ENCODE measurements at regions not wholly inside any gene's neighbourhood (a gene's known extent, or its start where the extent isn't known, plus 50 kb on each side); places are given as distances from the start of the nearest gene placed in this dataset.

DNA sequence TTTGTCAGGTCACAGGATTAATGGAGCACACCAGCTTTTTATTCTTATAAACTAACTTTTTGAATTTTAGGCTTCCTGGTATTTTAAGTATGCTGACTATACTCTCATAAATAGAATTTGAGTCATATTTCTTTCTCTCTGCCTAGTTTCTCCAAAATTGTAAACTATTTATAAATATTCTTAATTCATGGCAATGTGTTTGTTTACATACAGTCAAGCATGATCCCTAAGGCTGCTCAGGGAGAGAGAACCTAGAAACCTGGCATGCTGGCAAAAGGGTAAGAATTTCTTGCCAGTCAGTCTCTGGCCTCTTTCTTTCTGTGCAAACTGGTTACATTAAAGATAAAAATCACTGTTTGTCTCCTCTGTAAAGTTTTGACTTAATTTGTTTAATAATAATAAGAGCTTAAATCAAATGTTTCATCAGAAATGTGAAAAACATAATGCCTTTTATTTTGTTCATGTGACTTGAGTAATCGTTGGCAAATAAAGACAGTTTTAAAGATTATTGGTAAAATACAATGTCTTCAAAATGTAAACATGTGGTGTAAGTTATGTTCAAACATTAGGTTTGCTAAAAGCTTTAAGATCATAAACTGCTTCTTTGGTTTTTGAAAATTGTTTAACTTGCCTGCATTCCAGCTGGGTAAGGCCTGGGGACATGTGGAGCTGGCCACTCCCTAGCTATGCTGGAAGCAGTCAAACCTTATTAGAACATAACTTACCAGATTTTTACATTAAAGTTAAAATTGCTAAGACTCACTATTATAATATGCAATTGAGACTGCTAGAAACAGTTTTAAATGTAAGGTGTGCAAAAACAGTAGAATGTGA lies 1401.7 kb downstream of the NCAM2 start:
- DNase-seq (ENCODE audit: low spot score): no peak

DNA sequence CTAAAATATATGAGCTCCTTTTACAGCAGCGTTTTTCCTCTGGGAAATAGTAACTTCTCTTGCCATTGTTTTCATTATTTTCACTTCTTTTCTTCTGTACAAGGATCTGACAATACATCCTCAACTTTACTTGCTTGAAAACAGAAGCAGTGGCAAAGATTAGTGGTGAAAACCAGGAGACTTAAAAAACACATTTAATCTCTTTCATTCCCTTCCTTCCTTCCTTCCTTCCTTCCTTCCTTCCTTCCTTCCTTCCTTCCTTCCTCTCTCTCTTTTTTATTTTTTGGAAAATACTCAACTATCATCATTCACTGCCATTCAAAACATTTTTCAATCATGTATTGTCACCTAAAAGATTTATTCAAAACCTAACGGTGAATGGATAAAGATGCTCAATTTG lies 1411.4 kb downstream of the NCAM2 start:
- no peak for DNase-seq (ENCODE audit: low spot score)

- no peak for DNase-seq (ENCODE audit: low spot score)
Measured at GRCh38 chr21:22416555-22416954, 1418.3 kb downstream of the NCAM2 start.

DNA sequence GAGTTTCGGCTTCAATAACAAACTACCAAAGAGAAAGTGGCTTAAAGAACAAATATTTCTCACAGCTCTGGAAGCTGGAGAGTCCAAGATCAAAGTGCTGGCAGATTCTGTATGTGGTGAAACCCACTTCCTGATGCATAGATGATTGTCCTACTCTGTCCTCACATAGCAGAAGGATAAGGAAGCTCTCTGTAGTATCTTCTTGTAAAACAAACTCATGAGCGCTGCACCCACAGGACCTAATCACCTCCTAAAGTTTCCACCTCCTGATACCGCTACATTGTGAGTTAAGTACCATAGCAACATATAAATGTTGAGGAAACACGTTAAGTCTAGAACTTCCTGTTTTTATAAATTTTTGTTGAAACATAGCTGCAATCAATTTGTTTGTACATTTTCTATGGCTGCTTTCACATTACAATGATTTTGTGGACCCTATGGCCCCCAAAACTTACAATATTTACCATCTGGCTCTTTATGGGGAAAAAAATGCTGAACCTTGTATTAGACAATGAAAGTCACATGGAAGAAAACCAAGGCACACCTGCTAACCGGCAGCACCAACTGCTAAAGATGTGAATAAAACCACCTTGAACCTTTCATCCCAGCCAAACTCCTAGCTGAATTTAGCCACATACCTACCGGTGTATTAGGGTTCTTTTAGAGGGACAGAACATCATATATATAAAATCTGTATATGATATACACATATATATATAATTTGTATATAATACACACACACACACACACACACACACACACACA lies 1423.4 kb downstream of the NCAM2 start:
- DNase-seq (ENCODE audit: low spot score): no peak

- DNase-seq (ENCODE audit: low spot score): no peak
Measured at GRCh38 chr21:22438428-22439086, 1440.3 kb downstream of the NCAM2 start.

DNA sequence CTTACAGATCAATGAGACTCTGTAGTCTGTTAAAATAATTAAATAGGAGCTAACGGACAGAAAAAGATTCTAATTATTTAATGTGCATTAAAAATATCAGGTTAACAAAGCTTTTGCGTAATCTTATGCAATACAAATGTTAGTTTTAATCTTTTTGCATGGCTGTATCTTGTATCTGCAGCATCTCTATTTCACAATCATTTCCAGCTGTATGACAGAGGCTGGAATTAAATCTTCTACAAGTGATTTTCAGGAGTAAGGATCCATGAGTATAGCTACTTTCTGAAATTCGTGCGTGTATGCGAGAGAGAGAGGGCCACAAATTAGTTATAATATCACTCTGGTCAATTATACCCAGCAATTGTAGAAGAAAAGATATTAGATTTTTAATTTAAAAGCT lies 1446.8 kb downstream of the NCAM2 start:
- no peak for DNase-seq (ENCODE audit: low spot score)

- no peak for DNase-seq (ENCODE audit: low spot score)
Measured at GRCh38 chr21:22450507-22450906, 1452.3 kb downstream of the NCAM2 start.

DNA sequence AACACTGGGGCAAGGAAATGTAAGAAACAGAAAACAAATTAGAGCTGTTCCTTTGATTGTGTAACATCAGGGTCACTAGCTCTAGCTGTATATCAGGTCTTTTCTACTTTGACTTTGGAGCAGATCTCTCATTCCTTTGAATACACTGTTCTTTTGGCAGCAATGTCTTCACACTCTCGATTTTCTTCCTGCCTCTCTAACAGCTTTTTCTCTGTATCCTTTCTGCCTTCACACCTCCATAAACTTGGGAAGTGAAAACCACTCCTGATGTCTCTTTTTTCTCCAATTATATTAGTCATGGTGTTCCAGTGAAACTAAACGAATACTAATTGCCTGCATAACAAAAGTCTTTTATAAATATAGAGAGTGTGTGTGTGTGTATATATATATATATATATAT lies 1458.0 kb downstream of the NCAM2 start:
- no peak for DNase-seq (ENCODE audit: low spot score)

DNA sequence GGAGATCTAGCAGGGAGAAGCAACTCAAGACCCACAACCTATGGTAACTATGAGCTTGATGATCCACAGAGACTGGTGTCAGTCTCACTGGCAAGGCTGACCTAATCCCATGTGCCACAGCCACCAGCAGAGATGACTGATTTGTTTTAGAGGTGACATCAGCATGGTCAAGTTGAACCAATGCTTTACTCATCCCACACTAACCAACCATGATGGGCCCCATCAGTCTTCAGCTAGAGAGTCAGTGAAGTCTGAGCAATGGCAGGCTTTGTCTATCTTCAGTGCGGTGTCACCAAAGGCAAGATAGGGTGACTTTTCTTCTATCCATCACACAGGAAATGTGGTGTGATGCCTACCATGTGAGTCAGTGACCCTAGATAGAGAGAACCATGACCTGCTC lies 1470.7 kb downstream of the NCAM2 start:
- no peak for DNase-seq (ENCODE audit: low spot score)

DNA sequence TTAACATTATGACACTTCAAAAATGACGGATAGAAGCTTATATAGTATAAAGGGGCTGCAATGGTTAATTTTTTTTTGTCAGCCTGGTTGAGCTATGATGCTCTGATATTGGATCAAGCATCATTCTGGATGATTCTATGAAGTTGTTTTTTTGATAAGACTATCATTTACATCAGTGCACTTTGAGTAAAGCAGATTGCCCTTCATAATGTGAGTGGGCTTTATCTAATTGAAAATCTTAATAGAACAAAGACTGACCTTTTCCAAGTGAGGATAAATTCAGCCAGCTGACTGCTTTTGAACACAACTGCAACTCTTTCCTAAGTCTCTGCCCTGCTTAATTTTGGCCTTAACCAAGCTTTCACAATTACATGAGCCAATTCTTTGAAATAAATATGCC lies 1476.2 kb downstream of the NCAM2 start:
- no peak for DNase-seq (ENCODE audit: low spot score)

DNA sequence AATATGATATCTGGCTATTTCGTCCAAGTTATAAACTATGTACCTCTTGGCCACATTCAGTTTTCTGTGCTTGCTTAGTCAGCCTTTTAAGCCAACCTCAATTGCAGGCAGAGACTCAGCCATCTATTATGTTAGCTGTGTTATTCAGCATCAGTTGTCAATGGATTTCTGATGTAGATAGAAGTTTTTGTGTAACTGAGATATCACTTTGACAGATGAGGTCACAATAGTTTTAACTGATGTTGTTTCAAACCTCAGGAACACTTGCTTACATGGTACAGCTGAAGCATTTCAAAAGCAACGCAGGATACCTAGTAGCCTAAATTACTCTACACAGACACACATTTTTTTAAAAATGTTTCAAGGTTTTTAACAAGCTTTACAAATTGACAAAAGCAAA lies 1478.0 kb downstream of the NCAM2 start:
- no peak for DNase-seq (ENCODE audit: low spot score)

GRCh38 chr21:22476726-22477646 lies 1478.8 kb downstream of the NCAM2 start:
- no peak for DNase-seq (ENCODE audit: low spot score)

- no peak for DNase-seq (ENCODE audit: low spot score)
Measured at GRCh38 chr21:22490049-22490448, 1491.8 kb downstream of the NCAM2 start.

- no peak for DNase-seq (ENCODE audit: low spot score)
Measured at GRCh38 chr21:22516230-22516629, 1518.0 kb downstream of the NCAM2 start.

DNA sequence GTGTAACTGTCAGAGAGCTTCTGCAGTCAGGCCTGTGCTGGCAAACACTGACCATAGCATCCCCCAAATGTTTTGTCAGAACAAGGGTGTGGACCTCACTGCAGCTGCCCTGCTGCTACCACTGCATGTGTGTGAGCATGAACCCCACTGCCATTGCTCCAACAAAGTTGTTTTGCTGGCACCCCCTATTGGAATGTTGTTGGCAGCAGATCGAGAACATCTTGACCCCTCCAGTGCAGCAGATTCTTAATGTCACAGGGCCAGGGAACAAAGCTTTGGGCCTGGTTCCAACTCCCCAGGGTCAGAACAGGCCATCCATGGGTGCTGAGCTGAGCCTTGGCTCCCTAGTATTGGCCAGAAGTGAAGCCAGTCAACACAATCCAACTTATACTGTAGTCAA lies 1537.4 kb downstream of the NCAM2 start:
- DNase-seq (ENCODE audit: low spot score): no peak

- no peak for DNase-seq (ENCODE audit: low spot score)
Measured at GRCh38 chr21:22536509-22536908, 1538.3 kb downstream of the NCAM2 start.

DNA sequence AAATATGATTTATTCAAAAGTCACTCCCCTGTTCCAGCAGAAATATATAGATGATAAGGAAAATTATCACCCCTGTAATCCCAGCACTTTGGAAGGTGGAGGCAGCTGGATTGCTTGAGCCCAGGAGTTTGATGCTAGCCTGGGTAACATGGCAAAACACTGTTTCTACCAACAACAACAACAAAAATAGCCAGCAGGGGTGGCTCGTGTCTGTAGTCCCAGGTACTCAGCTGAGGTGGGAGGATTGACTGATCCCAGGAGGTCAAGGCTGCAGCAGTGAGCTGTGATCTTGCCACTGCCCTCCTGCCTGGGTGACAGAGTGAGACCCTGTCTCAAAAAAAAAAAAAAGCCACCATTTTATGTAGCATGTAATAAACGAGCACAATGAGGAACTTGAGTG lies 1546.5 kb downstream of the NCAM2 start:
- no peak for DNase-seq (ENCODE audit: low spot score)

- no peak for DNase-seq (ENCODE audit: low spot score)
Measured at GRCh38 chr21:22552390-22552789, 1554.2 kb downstream of the NCAM2 start.

- no peak for DNase-seq (ENCODE audit: low spot score)
Measured at GRCh38 chr21:22554690-22555316, 1556.6 kb downstream of the NCAM2 start.

DNA sequence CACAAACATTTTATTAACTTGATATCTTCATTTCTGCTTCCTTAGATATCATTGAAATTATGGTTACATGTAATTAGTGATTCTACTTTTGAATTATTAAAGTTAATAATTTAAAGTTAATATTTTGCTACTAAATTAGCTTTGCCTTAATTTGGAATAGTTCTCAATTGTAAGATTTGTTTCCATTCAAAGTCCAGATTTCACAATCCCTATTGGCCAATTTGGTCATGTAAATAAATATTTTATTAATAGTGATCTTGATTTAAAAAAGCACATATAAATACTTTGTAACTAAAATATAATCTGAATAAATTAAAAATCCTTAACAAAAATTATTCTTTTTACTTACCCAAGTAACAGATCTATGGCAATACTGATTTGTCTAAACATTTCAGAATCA lies 1558.6 kb downstream of the NCAM2 start:
- no peak for DNase-seq (ENCODE audit: low spot score)

DNA sequence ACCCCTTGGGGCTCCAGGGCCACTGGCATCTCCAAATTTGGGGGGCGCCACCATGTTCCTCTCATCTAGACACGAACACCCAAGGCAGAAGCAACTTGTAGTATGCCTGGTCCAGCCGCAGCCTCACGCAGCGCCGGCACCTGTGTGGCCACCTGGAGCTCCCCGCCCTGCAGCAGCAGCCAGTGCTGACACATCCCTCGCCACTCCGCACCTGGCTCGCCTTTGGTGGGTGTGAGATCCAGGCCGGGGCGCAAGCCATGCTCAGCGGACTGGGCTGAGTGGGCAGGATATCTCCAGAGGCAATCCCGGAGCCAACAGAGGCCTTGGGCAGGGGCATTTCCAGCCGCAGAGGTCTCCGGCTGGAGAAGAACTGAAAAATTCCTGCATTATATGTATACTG lies 1563.7 kb downstream of the NCAM2 start:
- DNase-seq (ENCODE audit: low spot score): no peak

Data from mucosa of gallbladder (tissue), 1 donor.